ENCODE measurements at regions not wholly inside any gene's neighbourhood (a gene's known extent, or its start where the extent isn't known, plus 50 kb on each side); places are given as distances from the start of the nearest gene placed in this dataset.

DNA sequence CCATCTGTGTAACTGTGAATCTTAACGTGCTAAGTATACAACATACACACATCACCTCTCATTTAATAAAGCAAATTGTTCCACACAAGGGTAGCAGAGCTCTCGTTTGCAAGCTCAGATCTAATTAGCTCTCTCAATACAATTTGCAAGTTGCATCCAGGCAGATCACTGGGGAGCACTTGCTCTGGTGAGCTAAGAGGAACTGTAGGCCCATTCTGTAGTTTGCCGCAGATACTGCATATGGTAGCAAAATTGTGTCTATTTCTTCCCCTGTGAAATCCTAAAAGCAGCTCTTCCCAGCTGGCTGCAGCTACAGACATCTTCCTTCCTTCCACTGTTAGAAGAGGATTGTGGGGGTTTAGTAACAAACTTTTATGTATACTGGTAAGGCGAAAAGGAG lies 288.7 kb upstream of the ADAMTS9 start:
- Histone ChIP-seq H3K4me1 (ENCODE audit: control insufficient read depth in 3 of 3, insufficient read depth in 3 of 3, low read length in 3 of 3) (peaks cover 0 to 16% (median 0%) of the 10 kb centered on the region in 3 donors), H3K9me3 (ENCODE audit: control insufficient read depth in 3 of 3, low read length in 3 of 3) (no peaks in the 10 kb centered on the region), H3K4me3 (ENCODE audit: low read length in 3 of 3) (no peak overlapping the region), H3K36me3 (ENCODE audit: control insufficient read depth in 3 of 3, insufficient read depth in 3 of 3, low read length in 3 of 3) (no peaks in the 10 kb centered on the region), H3K9ac (ENCODE audit: low read depth in 1 of 3, low read length in 3 of 3) (no peak overlapping the region), H3K27me3 (ENCODE audit: control insufficient read depth in 3 of 3, insufficient read depth in 3 of 3, low read length in 3 of 3) (no peaks in the 10 kb centered on the region), H3K27ac (ENCODE audit: low read depth, low read length) (no peak overlapping the region)

DNA sequence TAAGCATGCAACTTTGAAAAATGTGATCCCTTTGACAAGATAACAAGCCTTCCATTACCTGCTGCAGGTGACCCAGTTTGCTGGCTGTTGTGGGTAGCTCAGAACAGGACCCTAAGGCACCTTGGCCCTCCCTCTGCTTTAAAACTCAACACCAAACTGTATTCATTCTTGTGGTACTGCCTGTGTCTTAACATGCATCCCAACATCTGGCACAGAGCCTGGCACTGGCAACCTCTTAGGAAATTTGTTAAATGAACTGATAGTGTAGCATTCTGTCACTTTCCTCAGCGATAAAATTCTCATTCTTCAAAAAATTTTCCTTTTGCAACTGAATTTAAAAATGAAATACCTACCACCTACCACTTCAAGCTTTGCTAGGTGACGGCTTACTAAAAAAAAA lies 287.3 kb upstream of the ADAMTS9 start:
- Histone ChIP-seq H3K27me3 (ENCODE audit: control insufficient read depth in 3 of 3, insufficient read depth in 3 of 3, low read length in 3 of 3) (no peaks in the 10 kb centered on the region), H3K27ac (ENCODE audit: low read depth, low read length) (no peak overlapping the region), H3K36me3 (ENCODE audit: control insufficient read depth in 3 of 3, insufficient read depth in 3 of 3, low read length in 3 of 3) (no peaks in the 10 kb centered on the region), H3K4me1 (ENCODE audit: control insufficient read depth in 3 of 3, insufficient read depth in 3 of 3, low read length in 3 of 3) (peaks cover 0 to 16% (median 0%) of the 10 kb centered on the region in 3 donors), H3K4me3 (ENCODE audit: low read length in 3 of 3) (no peak overlapping the region), H3K9me3 (ENCODE audit: control insufficient read depth in 3 of 3, low read length in 3 of 3) (no peaks in the 10 kb centered on the region), H3K9ac (ENCODE audit: low read depth in 1 of 3, low read length in 3 of 3) (no peak overlapping the region)

DNA sequence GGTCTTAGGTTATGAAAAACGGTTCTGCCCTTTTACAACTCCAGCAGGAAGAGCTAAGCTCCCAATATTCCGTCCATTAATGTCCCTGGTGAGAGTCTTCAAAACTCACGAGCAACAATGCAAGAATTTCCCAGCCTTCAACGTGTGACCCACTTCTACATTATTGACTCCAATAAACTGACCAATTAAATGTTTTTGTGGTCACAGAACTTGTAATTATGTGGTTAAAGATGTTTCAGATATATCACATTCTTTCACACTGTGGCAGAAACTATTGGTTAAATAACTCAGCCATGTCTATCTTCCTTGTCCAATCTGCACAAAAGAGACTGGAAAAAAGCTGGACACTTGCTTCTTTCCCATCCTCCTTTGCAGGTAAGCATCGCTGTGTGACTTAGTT lies 286.6 kb upstream of the ADAMTS9 start:
- Histone ChIP-seq H3K9me3 (ENCODE audit: control insufficient read depth in 3 of 3, low read length in 3 of 3) (no peaks in the 10 kb centered on the region), H3K36me3 (ENCODE audit: control insufficient read depth in 3 of 3, insufficient read depth in 3 of 3, low read length in 3 of 3) (no peaks in the 10 kb centered on the region), H3K27me3 (ENCODE audit: control insufficient read depth in 3 of 3, insufficient read depth in 3 of 3, low read length in 3 of 3) (no peaks in the 10 kb centered on the region), H3K9ac (ENCODE audit: low read depth in 1 of 3, low read length in 3 of 3) (no peak overlapping the region), H3K4me1 (ENCODE audit: control insufficient read depth in 3 of 3, insufficient read depth in 3 of 3, low read length in 3 of 3) (peaks cover 0 to 16% (median 0%) of the 10 kb centered on the region in 3 donors), H3K4me3 (ENCODE audit: low read length in 3 of 3) (no peak overlapping the region), H3K27ac (ENCODE audit: low read depth, low read length) (no peak overlapping the region)

DNA sequence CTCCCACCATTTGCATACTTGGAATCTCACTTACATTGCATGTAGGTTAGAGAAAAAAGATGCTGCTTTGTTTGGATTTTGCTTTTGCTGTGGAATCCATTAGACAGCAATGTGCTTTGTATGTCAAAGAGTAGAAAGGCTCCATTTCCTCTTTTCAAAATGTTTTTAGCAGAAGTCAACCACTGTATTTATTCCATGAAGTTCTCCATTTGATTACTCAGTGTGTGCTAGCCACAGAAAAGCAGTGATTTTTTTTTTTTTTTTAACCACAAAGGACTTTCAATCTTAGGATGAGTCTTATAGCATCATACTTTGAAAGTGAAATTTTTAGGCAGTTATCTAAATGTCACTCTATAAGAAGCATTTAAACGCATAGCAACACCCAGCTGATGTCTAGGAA lies 285.0 kb upstream of the ADAMTS9 start:
- Histone ChIP-seq H3K9me3 (ENCODE audit: control insufficient read depth in 3 of 3, low read length in 3 of 3) (no peaks in the 10 kb centered on the region), H3K36me3 (ENCODE audit: control insufficient read depth in 3 of 3, insufficient read depth in 3 of 3, low read length in 3 of 3) (no peaks in the 10 kb centered on the region), H3K27me3 (ENCODE audit: control insufficient read depth in 3 of 3, insufficient read depth in 3 of 3, low read length in 3 of 3) (no peaks in the 10 kb centered on the region), H3K27ac (ENCODE audit: low read depth, low read length) (no peak overlapping the region), H3K9ac (ENCODE audit: low read depth in 1 of 3, low read length in 3 of 3) (no peak overlapping the region), H3K4me1 (ENCODE audit: control insufficient read depth in 3 of 3, insufficient read depth in 3 of 3, low read length in 3 of 3) (peaks cover 0 to 14% (median 0%) of the 10 kb centered on the region in 3 donors), H3K4me3 (ENCODE audit: low read length in 3 of 3) (no peak overlapping the region)

DNA sequence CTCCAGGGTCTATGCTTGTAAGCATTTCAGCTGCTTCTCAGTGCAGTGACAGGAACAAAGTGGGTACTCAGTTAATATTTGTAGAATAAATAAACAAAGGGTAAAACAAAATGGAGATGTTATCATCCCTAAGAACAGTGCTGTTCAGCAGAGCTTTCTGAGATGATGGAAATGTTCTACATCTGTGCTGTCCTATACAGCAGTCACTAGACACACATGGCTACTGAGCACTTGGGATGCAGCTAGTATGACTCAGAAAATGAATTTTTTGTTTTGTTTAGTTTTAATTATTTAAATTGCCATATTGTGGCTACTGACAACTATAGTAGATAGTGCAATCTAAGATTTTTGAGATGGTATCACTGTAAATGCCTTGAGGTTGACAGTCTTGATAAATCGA lies 283.8 kb upstream of the ADAMTS9 start:
- H3K9ac ChIP-seq (ENCODE audit: low read depth in 1 of 3, low read length in 3 of 3), result no peak overlapping the region
- no peak overlapping the region for H3K4me3 ChIP-seq (ENCODE audit: low read length in 3 of 3)
- H3K27ac ChIP-seq (ENCODE audit: low read depth, low read length), result no peak overlapping the region
- no peaks in the 10 kb centered on the region for H3K27me3 ChIP-seq (ENCODE audit: control insufficient read depth in 3 of 3, insufficient read depth in 3 of 3, low read length in 3 of 3)
- no peaks in the 10 kb centered on the region for H3K36me3 ChIP-seq (ENCODE audit: control insufficient read depth in 3 of 3, insufficient read depth in 3 of 3, low read length in 3 of 3)
- H3K4me1 ChIP-seq (ENCODE audit: control insufficient read depth in 3 of 3, insufficient read depth in 3 of 3, low read length in 3 of 3), result peaks cover 0 to 5% (median 0%) of the 10 kb centered on the region in 3 donors
- no peaks in the 10 kb centered on the region for H3K9me3 ChIP-seq (ENCODE audit: control insufficient read depth in 3 of 3, low read length in 3 of 3)

DNA sequence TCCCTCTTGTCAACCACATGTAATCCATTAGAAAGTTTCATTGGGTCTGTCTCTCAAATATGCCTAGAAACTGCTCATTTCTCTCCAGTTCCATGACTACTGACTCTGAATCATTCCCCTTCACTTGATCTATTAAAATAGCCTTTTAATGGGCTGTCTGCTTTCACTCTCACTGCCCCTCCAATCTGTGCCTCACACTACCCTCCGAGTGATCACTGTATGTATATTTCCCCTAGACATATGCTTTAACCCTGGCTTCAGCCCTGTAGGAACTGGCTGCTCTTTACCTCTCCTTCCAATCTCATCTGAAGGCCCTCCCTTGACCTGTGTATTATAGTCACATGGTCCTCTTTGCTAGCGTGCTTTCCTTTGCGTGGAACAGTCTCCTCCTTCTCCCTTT lies 282.8 kb upstream of the ADAMTS9 start:
- Histone ChIP-seq H3K9ac (ENCODE audit: low read depth in 1 of 3, low read length in 3 of 3) (no peak overlapping the region), H3K4me1 (ENCODE audit: control insufficient read depth in 3 of 3, insufficient read depth in 3 of 3, low read length in 3 of 3) (no peaks in the 10 kb centered on the region), H3K9me3 (ENCODE audit: control insufficient read depth in 3 of 3, low read length in 3 of 3) (no peaks in the 10 kb centered on the region), H3K27ac (ENCODE audit: low read depth, low read length) (no peak overlapping the region), H3K27me3 (ENCODE audit: control insufficient read depth in 3 of 3, insufficient read depth in 3 of 3, low read length in 3 of 3) (no peaks in the 10 kb centered on the region), H3K4me3 (ENCODE audit: low read length in 3 of 3) (no peak overlapping the region), H3K36me3 (ENCODE audit: control insufficient read depth in 3 of 3, insufficient read depth in 3 of 3, low read length in 3 of 3) (no peaks in the 10 kb centered on the region)

DNA sequence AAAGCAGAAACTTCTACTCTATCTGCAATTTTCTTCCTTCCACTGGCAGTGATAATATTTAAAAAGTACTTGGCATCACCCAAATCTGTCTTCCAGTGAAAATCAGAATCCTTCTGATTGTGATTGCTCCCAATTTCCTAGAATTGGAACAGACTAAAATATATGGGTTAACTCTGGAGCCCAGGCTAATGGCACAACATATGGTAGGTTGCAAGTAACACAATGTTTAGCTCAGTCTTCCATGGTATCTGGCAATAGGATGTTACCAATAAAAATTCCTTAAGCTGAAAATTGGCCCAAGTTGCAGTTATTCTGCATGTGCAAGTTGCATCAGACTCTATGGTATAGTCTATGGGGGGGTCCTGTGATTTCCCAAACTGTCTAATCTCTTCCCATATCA lies 273.5 kb upstream of the ADAMTS9 start:
- H3K27me3 ChIP-seq (ENCODE audit: control insufficient read depth in 3 of 3, insufficient read depth in 3 of 3, low read length in 3 of 3), result no peaks in the 10 kb centered on the region
- H3K9me3 ChIP-seq (ENCODE audit: control insufficient read depth in 3 of 3, low read length in 3 of 3), result no peaks in the 10 kb centered on the region
- peaks cover 0 to 11% (median 0%) of the 10 kb centered on the region in 3 donors for H3K4me1 ChIP-seq (ENCODE audit: control insufficient read depth in 3 of 3, insufficient read depth in 3 of 3, low read length in 3 of 3)
- no peak overlapping the region for H3K4me3 ChIP-seq (ENCODE audit: low read length in 3 of 3)
- H3K36me3 ChIP-seq (ENCODE audit: control insufficient read depth in 3 of 3, insufficient read depth in 3 of 3, low read length in 3 of 3), result no peaks in the 10 kb centered on the region
- no peak overlapping the region for H3K9ac ChIP-seq (ENCODE audit: low read depth in 1 of 3, low read length in 3 of 3)
- H3K27ac ChIP-seq (ENCODE audit: low read depth, low read length), result no peak overlapping the region

DNA sequence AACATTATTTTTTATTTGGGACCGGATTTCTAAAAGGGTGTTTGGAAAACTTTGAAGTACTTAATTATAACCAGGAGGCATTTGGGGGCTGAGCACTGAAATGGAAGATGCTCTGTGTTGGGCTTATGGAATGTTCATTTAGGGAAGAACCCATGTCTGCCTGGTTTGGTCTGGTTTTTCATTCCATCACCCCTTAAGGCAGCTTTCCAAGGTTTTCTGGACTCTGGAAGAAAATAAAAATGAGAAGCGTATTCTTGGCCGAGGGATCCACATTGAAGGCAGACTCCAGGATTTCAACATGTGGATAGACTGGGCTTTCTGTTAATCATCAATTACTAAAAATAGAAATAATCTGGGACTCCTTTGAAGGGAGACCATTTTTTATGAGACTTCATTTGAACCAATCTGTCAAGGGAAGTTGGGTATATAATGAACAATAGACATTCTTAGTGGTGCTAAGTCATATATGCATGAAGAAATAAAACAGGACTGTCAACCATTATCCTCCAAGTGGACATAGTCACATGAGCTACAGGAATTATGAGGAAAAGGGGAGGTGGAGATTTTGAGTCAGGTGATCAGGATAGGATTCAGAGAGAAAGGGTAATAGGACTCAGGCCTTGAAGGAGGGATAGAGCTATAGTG lies 270.5 kb upstream of the ADAMTS9 start:
- no peak overlapping the region for H3K4me3 ChIP-seq (ENCODE audit: low read length in 3 of 3)
- H3K27ac ChIP-seq (ENCODE audit: low read depth, low read length), result peak overlapping the region; percentile 33
- H3K36me3 ChIP-seq (ENCODE audit: control insufficient read depth in 3 of 3, insufficient read depth in 3 of 3, low read length in 3 of 3), result no peaks in the 10 kb centered on the region
- H3K27me3 ChIP-seq (ENCODE audit: control insufficient read depth in 3 of 3, insufficient read depth in 3 of 3, low read length in 3 of 3), result no peaks in the 10 kb centered on the region
- H3K9ac ChIP-seq (ENCODE audit: low read depth in 1 of 3, low read length in 3 of 3), result no peak overlapping the region
- H3K9me3 ChIP-seq (ENCODE audit: control insufficient read depth in 3 of 3, low read length in 3 of 3), result no peaks in the 10 kb centered on the region
- peaks cover 0 to 11% (median 0%) of the 10 kb centered on the region in 3 donors for H3K4me1 ChIP-seq (ENCODE audit: control insufficient read depth in 3 of 3, insufficient read depth in 3 of 3, low read length in 3 of 3)

DNA sequence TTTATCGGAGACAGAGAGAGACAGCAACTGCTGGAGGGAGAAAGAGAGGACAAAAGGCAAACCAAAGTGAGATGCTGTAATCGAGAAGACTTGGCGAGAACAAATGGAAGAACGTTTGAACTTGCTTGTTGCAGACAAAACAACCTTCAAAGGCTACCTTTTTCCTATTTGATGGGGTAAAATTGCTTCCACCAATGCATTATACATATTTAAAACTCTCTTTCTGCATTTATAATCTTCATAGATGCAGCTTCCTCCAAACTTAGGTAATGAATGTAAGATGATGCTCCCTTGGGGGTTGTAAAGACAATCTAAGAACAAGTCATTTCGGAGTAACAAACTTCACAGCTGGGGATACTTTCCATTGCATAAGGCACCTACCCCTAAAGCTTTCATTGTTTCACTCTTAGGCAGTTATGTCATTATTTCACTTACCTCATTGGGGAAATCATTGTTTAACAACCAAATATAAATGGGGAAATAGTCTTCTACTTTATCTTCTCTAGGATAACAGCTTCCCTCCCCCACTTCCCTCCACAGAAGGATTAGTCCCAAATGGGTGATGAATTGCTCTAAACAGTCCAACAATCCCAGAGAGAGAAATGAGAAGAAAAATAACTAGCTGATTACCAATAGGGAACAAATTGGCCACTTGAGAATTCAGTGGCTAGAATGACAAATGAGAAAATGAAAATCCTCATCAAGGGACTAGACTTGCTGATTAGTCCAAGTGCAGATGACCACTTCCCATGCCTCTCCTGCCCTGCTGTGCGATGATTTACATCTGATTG lies 269.8 kb upstream of the ADAMTS9 start:
- no peaks in the 10 kb centered on the region for H3K27me3 ChIP-seq (ENCODE audit: control insufficient read depth in 3 of 3, insufficient read depth in 3 of 3, low read length in 3 of 3)
- H3K9me3 ChIP-seq (ENCODE audit: control insufficient read depth in 3 of 3, low read length in 3 of 3), result no peaks in the 10 kb centered on the region
- H3K9ac ChIP-seq (ENCODE audit: low read depth in 1 of 3, low read length in 3 of 3), result no peak overlapping the region
- H3K4me1 ChIP-seq (ENCODE audit: control insufficient read depth in 3 of 3, insufficient read depth in 3 of 3, low read length in 3 of 3), result peaks cover 0 to 11% (median 0%) of the 10 kb centered on the region in 3 donors
- peak overlapping the region in 1 of 3 donors; percentile 11 for H3K4me3 ChIP-seq (ENCODE audit: low read length in 3 of 3)
- peak overlapping the region; percentile 33 for H3K27ac ChIP-seq (ENCODE audit: low read depth, low read length)
- H3K36me3 ChIP-seq (ENCODE audit: control insufficient read depth in 3 of 3, insufficient read depth in 3 of 3, low read length in 3 of 3), result no peaks in the 10 kb centered on the region

DNA sequence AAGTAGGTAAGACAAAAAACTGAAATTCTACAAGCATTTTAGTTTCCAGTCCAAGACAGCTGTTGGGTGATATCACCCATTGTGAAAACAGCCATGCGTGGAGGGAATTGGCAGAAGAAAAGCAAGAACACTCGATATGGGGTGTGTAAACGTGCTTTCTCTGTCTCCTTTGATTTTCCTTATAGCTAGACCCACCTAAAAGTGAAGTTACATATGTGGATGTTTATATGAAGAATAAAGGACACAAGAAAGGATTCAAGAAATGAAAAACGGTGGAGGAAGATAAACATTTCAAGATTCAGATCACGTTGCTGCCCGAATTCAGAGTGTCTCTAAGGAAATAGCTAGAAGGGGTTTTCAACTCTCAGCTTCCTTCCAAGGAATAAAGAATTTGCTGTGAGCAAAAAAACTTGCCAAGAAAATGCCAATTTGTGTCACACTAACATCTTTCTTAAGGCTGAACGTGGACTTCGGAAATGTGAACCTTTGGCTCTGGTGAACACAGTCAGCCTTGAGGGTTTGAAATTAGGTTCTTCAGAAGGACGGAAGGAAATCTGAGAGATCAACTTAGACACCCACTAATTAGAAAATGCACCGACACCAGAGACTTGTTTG lies 269.0 kb upstream of the ADAMTS9 start:
- Histone ChIP-seq H3K27ac (ENCODE audit: low read depth, low read length) (no peak overlapping the region), H3K4me3 (ENCODE audit: low read length in 3 of 3) (peak overlapping the region in 1 of 3 donors; percentile 11), H3K27me3 (ENCODE audit: control insufficient read depth in 3 of 3, insufficient read depth in 3 of 3, low read length in 3 of 3) (no peaks in the 10 kb centered on the region)

More for the DNA sequence above, 269.0 kb upstream of the ADAMTS9 start:
- Histone ChIP-seq H3K9ac (ENCODE audit: low read depth in 1 of 3, low read length in 3 of 3) (no peak overlapping the region), H3K4me1 (ENCODE audit: control insufficient read depth in 3 of 3, insufficient read depth in 3 of 3, low read length in 3 of 3) (peaks cover 0 to 11% (median 0%) of the 10 kb centered on the region in 3 donors), H3K9me3 (ENCODE audit: control insufficient read depth in 3 of 3, low read length in 3 of 3) (no peaks in the 10 kb centered on the region), H3K36me3 (ENCODE audit: control insufficient read depth in 3 of 3, insufficient read depth in 3 of 3, low read length in 3 of 3) (no peaks in the 10 kb centered on the region)
